Transverse colon (tissue), 3 donors: ENCODE measurements at regions not wholly inside any gene's neighbourhood (a gene's known extent, or its start where the extent isn't known, plus 50 kb on each side); places are given as distances from the start of the nearest gene placed in this dataset.

Source experiments
- POLR2A ChIP-seq: fragments of 450-650 bp; IDR thresholded peaks from one replicate; pipeline ENCODE4 v1.6.1; 2016; ENCODE audit warnings: antibody characterized with exemption, mild to moderate bottlenecking, moderate library complexity
- TF ChIP-seq, protein P1 (sequence below), 5 experiments: fragments of 200-600 bp in 3 of 5; fragments of 450-650 bp in 2 of 5; sonication (generic) in 3 of 5; IDR thresholded peaks; 1 replicate in 2 of 5; 2 replicates in 3 of 5; pipeline ENCODE4 v1.5.1; 2016 to 2017; ENCODE audit warnings: antibody characterized with exemption in 5 of 5, inconsistent platforms in 3 of 5, mild to moderate bottlenecking in 2 of 5, moderate library complexity in 1 of 5

- TF ChIP-seq, protein P1, sequence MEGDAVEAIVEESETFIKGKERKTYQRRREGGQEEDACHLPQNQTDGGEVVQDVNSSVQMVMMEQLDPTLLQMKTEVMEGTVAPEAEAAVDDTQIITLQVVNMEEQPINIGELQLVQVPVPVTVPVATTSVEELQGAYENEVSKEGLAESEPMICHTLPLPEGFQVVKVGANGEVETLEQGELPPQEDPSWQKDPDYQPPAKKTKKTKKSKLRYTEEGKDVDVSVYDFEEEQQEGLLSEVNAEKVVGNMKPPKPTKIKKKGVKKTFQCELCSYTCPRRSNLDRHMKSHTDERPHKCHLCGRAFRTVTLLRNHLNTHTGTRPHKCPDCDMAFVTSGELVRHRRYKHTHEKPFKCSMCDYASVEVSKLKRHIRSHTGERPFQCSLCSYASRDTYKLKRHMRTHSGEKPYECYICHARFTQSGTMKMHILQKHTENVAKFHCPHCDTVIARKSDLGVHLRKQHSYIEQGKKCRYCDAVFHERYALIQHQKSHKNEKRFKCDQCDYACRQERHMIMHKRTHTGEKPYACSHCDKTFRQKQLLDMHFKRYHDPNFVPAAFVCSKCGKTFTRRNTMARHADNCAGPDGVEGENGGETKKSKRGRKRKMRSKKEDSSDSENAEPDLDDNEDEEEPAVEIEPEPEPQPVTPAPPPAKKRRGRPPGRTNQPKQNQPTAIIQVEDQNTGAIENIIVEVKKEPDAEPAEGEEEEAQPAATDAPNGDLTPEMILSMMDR (IDR thresholded peaks at IDR 0.05), result no peak
- TF ChIP-seq POLR2A, result no peak
Observed at GRCh38 chr10:62734781-62735463, 69.6 kb upstream of the ADO start.
